Adrenal gland (tissue), 5 donors: ENCODE measurements at regions not wholly inside any gene's neighbourhood (a gene's known extent, or its start where the extent isn't known, plus 50 kb on each side); places are given as distances from the start of the nearest gene placed in this dataset.

Experiments
- POLR2A ChIP-seq, 2 donors: fragments of 450-650 bp; IDR thresholded peaks; one replicate each; pipeline ENCODE4 v1.6.1; 2017; ENCODE audit warnings: antibody characterized with exemption in 2 of 2, mild to moderate bottlenecking in 2 of 2, moderate library complexity in 1 of 2
- TF ChIP-seq, protein P1 (sequence below), 6 experiments: fragments of 450-650 bp in 4 of 6; fragments of 200-600 bp in 2 of 6; sonication (generic) in 1 of 6; IDR thresholded peaks; 1 replicate in 5 of 6; 2 replicates in 1 of 6; pipeline versions ENCODE4 v1.5.1 to v1.8.0; 2016 to 2021; ENCODE audit warnings: antibody characterized with exemption in 6 of 6, mild to moderate bottlenecking in 2 of 6, moderate library complexity in 1 of 6
- donor health status: DM: no; HTN: no; CAD: no.

DNA sequence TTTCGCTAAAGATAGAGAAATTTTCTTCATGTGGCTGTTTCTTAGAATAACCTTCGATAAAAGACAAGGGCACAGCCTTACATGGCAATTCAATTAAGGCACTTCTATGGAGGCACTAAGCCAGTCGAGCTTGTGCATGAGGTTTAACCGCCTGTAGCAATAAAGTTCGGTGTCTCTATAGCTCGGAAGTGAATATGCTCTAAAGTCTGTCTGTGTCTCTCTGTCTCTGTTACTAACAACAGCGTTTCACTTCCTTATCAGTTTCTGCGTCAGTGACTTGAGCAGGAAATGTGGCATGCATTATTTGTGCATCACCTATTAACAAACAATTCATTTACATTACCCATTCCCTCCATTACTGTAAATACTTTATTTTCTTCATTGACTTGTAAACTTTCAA lies 365.1 kb upstream of the NETO1 start:
- TF ChIP-seq, protein P1, sequence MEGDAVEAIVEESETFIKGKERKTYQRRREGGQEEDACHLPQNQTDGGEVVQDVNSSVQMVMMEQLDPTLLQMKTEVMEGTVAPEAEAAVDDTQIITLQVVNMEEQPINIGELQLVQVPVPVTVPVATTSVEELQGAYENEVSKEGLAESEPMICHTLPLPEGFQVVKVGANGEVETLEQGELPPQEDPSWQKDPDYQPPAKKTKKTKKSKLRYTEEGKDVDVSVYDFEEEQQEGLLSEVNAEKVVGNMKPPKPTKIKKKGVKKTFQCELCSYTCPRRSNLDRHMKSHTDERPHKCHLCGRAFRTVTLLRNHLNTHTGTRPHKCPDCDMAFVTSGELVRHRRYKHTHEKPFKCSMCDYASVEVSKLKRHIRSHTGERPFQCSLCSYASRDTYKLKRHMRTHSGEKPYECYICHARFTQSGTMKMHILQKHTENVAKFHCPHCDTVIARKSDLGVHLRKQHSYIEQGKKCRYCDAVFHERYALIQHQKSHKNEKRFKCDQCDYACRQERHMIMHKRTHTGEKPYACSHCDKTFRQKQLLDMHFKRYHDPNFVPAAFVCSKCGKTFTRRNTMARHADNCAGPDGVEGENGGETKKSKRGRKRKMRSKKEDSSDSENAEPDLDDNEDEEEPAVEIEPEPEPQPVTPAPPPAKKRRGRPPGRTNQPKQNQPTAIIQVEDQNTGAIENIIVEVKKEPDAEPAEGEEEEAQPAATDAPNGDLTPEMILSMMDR (IDR thresholded peaks at IDR 0.05), result no peak
- TF ChIP-seq POLR2A (IDR thresholded peaks at IDR 0.05), result no peak
